Lower lobe of right lung (tissue), 2 donors: ENCODE measurements at regions not wholly inside any gene's neighbourhood (a gene's known extent, or its start where the extent isn't known, plus 50 kb on each side); places are given as distances from the start of the nearest gene placed in this dataset.
"Not testable (repeated sequence)": the region's sequence is repeated elsewhere in the genome, so short reads cannot be mapped to it uniquely, and the experiment has no call there.

Experiments used
- ATAC-seq, 2 donors: fragments of 200-7000 bp; cut with Tn5 transposase; one replicate each; pipeline ENCODE4 v1.9.1; 2020 to 2022; ENCODE audit warnings: mild to moderate bottlenecking in 2 of 2, moderate library complexity in 2 of 2
- DNase-seq: peaks from one replicate; pipeline ENCODE4 v3.0.0-alpha.2; 2020
- H3K27ac ChIP-seq: fragments of 200-600 bp; one replicate; pipeline ENCODE4 v1.8.0; 2022
- H3K27me3 ChIP-seq: fragments of 200-600 bp; one replicate; pipeline ENCODE4 v1.8.0; 2022; ENCODE audit warnings: low read depth
- H3K36me3 ChIP-seq: fragments of 200-600 bp; one replicate; pipeline ENCODE4 v1.8.0; 2022; ENCODE audit warnings: mild to moderate bottlenecking
- H3K4me1 ChIP-seq: fragments of 200-600 bp; one replicate; pipeline ENCODE4 v1.8.0; 2022
- H3K4me3 ChIP-seq: fragments of 200-600 bp; one replicate; pipeline ENCODE4 v1.8.0; 2022; ENCODE audit warnings: mild to moderate bottlenecking
- H3K9me3 ChIP-seq: fragments of 200-600 bp; one replicate; pipeline ENCODE4 v1.8.0; 2022
- CTCF ChIP-seq: fragments of 200-600 bp; IDR thresholded peaks from one replicate; pipeline ENCODE4 v1.8.0; 2022; ENCODE audit warnings: antibody characterized with exemption, mild to moderate bottlenecking
- intact Hi-C: fragments of 100-400 bp; cut with DNase I; formaldehyde crosslinking; loops from one replicate; pipeline ENCODE4 v1.11.0; 2022
- donor health status: DM: no; HTN: yes; CAD: no; lungs with severe emphysema.

- Histone ChIP-seq H3K4me3 (no peak overlapping the region), H3K27me3 (no peaks in the 10 kb centered on the region), H3K27ac (no peak overlapping the region), H3K36me3 (no peaks in the 10 kb centered on the region), H3K4me1 (no peaks in the 10 kb centered on the region), H3K9me3 (no peaks in the 10 kb centered on the region)
- no peak for TF ChIP-seq CTCF
- DNase-seq (no peak), ATAC-seq (no peak)
- intact Hi-C loops, result no loop called here
Observed at GRCh38 chr4:66123831-66124413, 453.6 kb upstream of the EPHA5 start.

GRCh38 chr4:66123190-66123589 is 452.9 kb upstream of the EPHA5 start:
- no peak overlapping the region for H3K27ac ChIP-seq
- no peaks in the 10 kb centered on the region for H3K36me3 ChIP-seq
- ATAC-seq, result no peak
- intact Hi-C loops, result no loop called here
- no peaks in the 10 kb centered on the region for H3K9me3 ChIP-seq
- TF ChIP-seq CTCF, result no peak
- no peak for DNase-seq
- H3K4me1 ChIP-seq, result no peaks in the 10 kb centered on the region
- H3K27me3 ChIP-seq, result no peaks in the 10 kb centered on the region
- H3K4me3 ChIP-seq, result no peak overlapping the region

- H3K27ac ChIP-seq, H3K4me1 ChIP-seq, intact Hi-C loops, H3K27me3 ChIP-seq, H3K36me3 ChIP-seq, H3K9me3 ChIP-seq, H3K4me3 ChIP-seq, ATAC-seq, DNase-seq: not testable (repeated sequence)
Observed at GRCh38 chr4:66115231-66115630, 444.9 kb upstream of the EPHA5 start.

GRCh38 chr4:66108898-66109297 is 438.6 kb upstream of the EPHA5 start:
- Histone ChIP-seq H3K4me1 (no peaks in the 10 kb centered on the region), H3K36me3 (no peaks in the 10 kb centered on the region), H3K9me3 (no peaks in the 10 kb centered on the region), H3K4me3 (no peak overlapping the region), H3K27me3 (no peaks in the 10 kb centered on the region), H3K27ac (no peak overlapping the region)
- TF ChIP-seq CTCF, result no peak
- no peak for ATAC-seq
- intact Hi-C loops, result no loop called here
- no peak for DNase-seq

GRCh38 chr4:66097218-66097617 is 426.9 kb upstream of the EPHA5 start:
- H3K27me3 ChIP-seq, result no peaks in the 10 kb centered on the region
- DNase-seq (no peak), ATAC-seq (no peak)
- H3K4me3 ChIP-seq, result no peak overlapping the region
- H3K27ac ChIP-seq, result no peak overlapping the region
- no peaks in the 10 kb centered on the region for H3K4me1 ChIP-seq
- no peaks in the 10 kb centered on the region for H3K9me3 ChIP-seq
- H3K36me3 ChIP-seq, result no peaks in the 10 kb centered on the region
- intact Hi-C loops, result no loop called here
- no peak for TF ChIP-seq CTCF

- DNase-seq, result no peak
- H3K27me3 ChIP-seq, result no peaks in the 10 kb centered on the region
- no peaks in the 10 kb centered on the region for H3K4me1 ChIP-seq
- no peak for TF ChIP-seq CTCF
- no peaks in the 10 kb centered on the region for H3K36me3 ChIP-seq
- no peaks in the 10 kb centered on the region for H3K9me3 ChIP-seq
- no peak overlapping the region for H3K27ac ChIP-seq
- intact Hi-C loops, result no loop called here
- ATAC-seq, result no peak
- no peak overlapping the region for H3K4me3 ChIP-seq
Observed at GRCh38 chr4:66095065-66095464, 424.8 kb upstream of the EPHA5 start.
